ENCODE measurements at regions not wholly inside any gene's neighbourhood (a gene's known extent, or its start where the extent isn't known, plus 50 kb on each side); places are given as distances from the start of the nearest gene placed in this dataset.

- no peak for TF ChIP-seq SP2 (IDR thresholded peaks at IDR 0.05; ENCODE audit: low read length)
These were observed 142.9 kb downstream of the DMAC1 start (continued) for GRCh38 chr9:7656636-7657035.

GRCh38 chr9:7653262-7653661 lies 146.3 kb downstream of the DMAC1 start:
- Histone ChIP-seq H2AK5ac (ENCODE audit: low read depth, low read length) (no peak overlapping the region), H2BK12ac (ENCODE audit: low read depth, low read length) (no peak overlapping the region), H3K79me2 (ENCODE audit: control insufficient read depth in 1 of 2, insufficient read depth in 2 of 2, low read length in 2 of 2) (no peaks in the 10 kb centered on the region), H2AFZ (ENCODE audit: low read length) (no peak overlapping the region), H2BK15ac (ENCODE audit: low read length) (no peak overlapping the region), H4K91ac (replicated peaks; ENCODE audit: insufficient read length, low read length) (no peak overlapping the region), H3K79me1 (ENCODE audit: low read depth, low read length) (no peaks in the 10 kb centered on the region), H3K4me1 (replicated peaks in 1 of 4; ENCODE audit: control insufficient read depth in 3 of 4, insufficient read depth in 4 of 4, low read length in 3 of 4) (no peaks in the 10 kb centered on the region), H4K8ac (ENCODE audit: extremely low read depth, insufficient read depth, low read length) (no peak overlapping the region), H4K5ac (ENCODE audit: insufficient read length, low read depth, low read length) (no peak overlapping the region), H3K14ac (ENCODE audit: insufficient read length) (no peak overlapping the region), H4K20me1 (replicated peaks in 1 of 2; ENCODE audit: control insufficient read depth in 1 of 2, insufficient read depth in 2 of 2, low read length in 2 of 2) (no peaks in the 10 kb centered on the region), H3K4me2 (ENCODE audit: insufficient read depth in 1 of 2, low read depth in 2 of 2, low read length in 2 of 2) (no peak overlapping the region), H3K56ac (replicated peaks; ENCODE audit: insufficient read length, low read depth, low read length) (no peak overlapping the region), H3K18ac (ENCODE audit: extremely low read depth, low read length) (no peak overlapping the region), H3K9me3 (ENCODE audit: insufficient read depth in 2 of 2, low read depth in 1 of 2, low read length in 1 of 2) (no peaks in the 10 kb centered on the region), H3K27me3 (replicated peaks in 1 of 4; ENCODE audit: control insufficient read depth in 3 of 4, extremely low read depth in 1 of 4, insufficient read depth in 3 of 4, low read length in 3 of 4) (no peaks in the 10 kb centered on the region), H3K23ac (ENCODE audit: insufficient read length) (no peak overlapping the region), H2BK5ac (ENCODE audit: low read depth, low read length) (no peak overlapping the region), H3K27ac (ENCODE audit: low read depth, low read length) (no peak overlapping the region), H3K36me3 (ENCODE audit: control insufficient read depth in 2 of 4, insufficient read depth in 4 of 4, low read length in 3 of 4) (no peaks in the 10 kb centered on the region), H3K4me3 (ENCODE audit: extremely low read depth in 1 of 4, insufficient read depth in 2 of 4, low read depth in 3 of 4, low read length in 4 of 4) (no peak overlapping the region), H3K23me2 (ENCODE audit: low read depth, low read length) (no peaks in the 10 kb centered on the region; the same call in 1 of the 2 replicates), H2BK120ac (replicated peaks; ENCODE audit: low read depth, low read length) (no peak overlapping the region), H3K9ac (replicated peaks in 1 of 4; ENCODE audit: extremely low read depth in 1 of 4, low read depth in 3 of 4, low read length in 3 of 4) (no peak overlapping the region), H3K4ac (replicated peaks; ENCODE audit: insufficient read length, low read depth, low read length) (no peak overlapping the region), H2BK20ac (ENCODE audit: low read length) (no peak overlapping the region)
- no peak for DNase-seq (ENCODE audit: low read depth in 1 of 2, low spot score in 2 of 2)
- POLR2A ChIA-PET (ENCODE audit: partially characterized antibody): no interaction called here
- 93% methylated on average over 7 of the region's 7 CpGs; no CpG with 5 or more reads in 1 of the 2 experiments for WGBS, 2 experiments (ENCODE audit: extremely low coverage in 1 of 2, insufficient coverage in 1 of 2, insufficient read length in 1 of 2, insufficient replicate concordance in 2 of 2, low coverage in 1 of 2, low lambda C conversion rate in 2 of 2, missing lambda C conversion rate in 1 of 2)
- FAIRE-seq: no peak
- CTCF ChIA-PET (ENCODE audit: partially characterized antibody): interaction anchor here (1.2 kb wide), 2 partner anchors 13 to 18 kb away, joined by 3 read pairs; no protein-coding TSS in a partner anchor
- TF ChIP-seq SP4 (IDR thresholded peaks at IDR 0.05; ENCODE audit: low read length) (no peak), TCF12 (IDR thresholded peaks at IDR 0.05; ENCODE audit: low read depth, low read length) (no peak), GABPA (IDR thresholded peaks at IDR 0.05; ENCODE audit: borderline replicate concordance, insufficient read depth, low read length) (no peak), SAP30 (IDR thresholded peaks at IDR 0.05; ENCODE audit: insufficient read depth, insufficient replicate concordance, low read length) (no peak), CTBP2 (IDR thresholded peaks at IDR 0.05; ENCODE audit: borderline replicate concordance, insufficient read depth, insufficient read length, low read length) (no peak), HDAC6 (IDR thresholded peaks at IDR 0.05; ENCODE audit: low read depth, low read length) (no peak), ATF2 (IDR thresholded peaks at IDR 0.05; ENCODE audit: low read length) (no peak), NANOG (IDR thresholded peaks at IDR 0.05; ENCODE audit: insufficient read depth, low read depth, low read length, poor library complexity, severe bottlenecking) (no peak), EP300 (IDR thresholded peaks at IDR 0.05; ENCODE audit: borderline replicate concordance in 1 of 2, low read depth in 2 of 2, low read length in 2 of 2) (no peak)

Measured in H1 (cell line).